Medulla oblongata (tissue), 1 donor: ENCODE measurements at regions not wholly inside any gene's neighbourhood (a gene's known extent, or its start where the extent isn't known, plus 50 kb on each side); places are given as distances from the start of the nearest gene placed in this dataset.
"Not testable (repeated sequence)": the region's sequence is repeated elsewhere in the genome, so short reads cannot be mapped to it uniquely, and the experiment has no call there.

Experiments
- DNase-seq: peaks from one replicate; pipeline ENCODE4 v3.0.0-alpha.2; 2015; ENCODE audit errors: extremely low spot score

DNA sequence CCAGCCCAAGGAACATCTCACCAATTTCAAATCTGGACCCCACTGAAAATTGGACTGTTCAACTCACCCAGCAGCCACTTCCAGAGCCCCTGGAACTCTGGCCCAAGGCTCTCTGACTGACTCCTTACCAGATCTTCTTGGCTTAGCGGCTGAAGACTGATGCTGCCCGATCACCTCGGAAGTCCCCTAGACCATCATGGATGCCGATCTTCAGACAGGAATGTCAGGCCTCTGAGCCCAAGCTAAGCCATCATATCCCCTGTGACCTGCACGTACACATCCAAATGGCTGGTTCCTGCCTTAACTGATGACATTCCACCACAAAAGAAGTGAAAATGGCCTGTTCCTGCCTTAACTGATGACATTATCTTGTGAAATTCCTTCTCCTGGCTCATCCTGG, 56.0 kb upstream of the RBM19 start:
- not testable (repeated sequence) for DNase-seq

DNA sequence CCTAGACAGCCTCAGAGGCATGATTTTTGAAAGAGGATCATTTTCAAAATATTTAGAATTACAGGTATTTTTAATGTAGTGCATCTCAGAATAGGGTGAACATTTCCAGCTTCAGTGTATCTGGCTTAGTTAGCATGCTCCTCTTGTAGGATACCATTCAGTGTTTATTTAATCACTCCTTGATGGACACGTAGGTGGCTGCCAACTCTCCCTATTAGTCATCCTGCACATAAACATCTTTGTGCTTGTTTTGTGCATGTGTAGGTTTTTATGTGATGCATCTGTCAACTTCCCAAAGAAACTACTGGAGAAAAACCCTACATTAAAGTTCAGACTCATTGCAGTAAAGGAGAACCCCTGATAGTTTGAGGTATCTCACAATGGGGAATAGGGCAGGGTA, 52.5 kb upstream of the RBM19 start:
- no peak for DNase-seq
